ENCODE measurements at regions not wholly inside any gene's neighbourhood (a gene's known extent, or its start where the extent isn't known, plus 50 kb on each side); places are given as distances from the start of the nearest gene placed in this dataset.

DNA sequence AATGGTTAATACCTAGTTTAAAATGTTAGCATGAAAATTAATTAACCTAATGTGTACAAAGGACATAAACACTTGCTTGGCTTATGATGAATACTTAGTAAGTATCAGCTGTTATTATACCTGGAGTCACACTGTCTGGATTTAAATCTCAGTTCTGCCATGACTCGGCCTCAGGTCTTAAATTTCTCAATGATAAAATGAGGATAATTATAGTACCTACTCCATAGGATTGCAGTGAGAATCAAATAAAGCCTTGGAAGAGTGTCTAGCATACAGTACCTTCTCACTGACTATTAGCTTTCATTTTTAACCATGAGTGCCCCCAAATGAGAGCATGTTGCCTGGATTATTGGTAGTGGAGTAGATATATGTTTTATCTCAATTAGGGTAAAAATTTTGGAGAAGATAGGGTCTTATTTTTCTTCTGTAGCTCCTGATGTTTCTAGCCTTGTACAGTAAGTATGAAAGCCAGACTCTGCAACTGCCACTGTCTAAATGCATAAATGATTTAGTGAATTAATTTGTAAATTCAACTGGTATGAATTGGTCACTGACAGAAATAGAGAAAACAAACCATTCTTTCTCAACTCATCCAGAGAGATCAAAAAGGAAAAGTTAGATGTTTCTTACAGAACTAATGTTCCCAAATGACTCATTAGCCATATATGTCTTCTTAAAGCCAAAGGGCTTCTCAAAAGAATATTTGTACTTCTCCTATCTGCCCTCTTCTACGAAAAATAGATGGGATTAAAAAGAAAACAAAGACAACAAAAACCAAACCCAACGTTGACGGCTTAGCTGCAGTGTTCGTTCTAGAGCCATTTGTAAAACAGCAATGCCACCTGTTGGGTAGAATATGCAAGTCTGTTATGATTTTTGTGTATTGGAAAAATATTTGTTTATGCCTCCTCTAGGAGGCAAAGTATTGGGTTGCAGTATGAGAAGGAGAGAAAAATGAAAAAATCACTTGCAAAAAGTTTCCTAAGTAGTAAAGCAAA is 53.8 kb upstream of the MROH9 start:
- ChIA-PET POLR2A (ENCODE audit: unreplicated experiment) (no interaction called here), CTCF (interaction anchor here (0.6 kb wide), 1 partner anchor 587 kb away, joined by 5 read pairs; no protein-coding TSS in a partner anchor)
- in situ Hi-C loops (cut with MboI; ENCODE audit: low sequenced_read_pairs), result no loop called here
- H3K4me2 ChIP-seq (ENCODE audit: low read depth, low read length), result peak overlapping the region; percentile 41; the same call in 1 of the 2 replicates
- no peak overlapping the region for H2BK120ac ChIP-seq (ENCODE audit: low read depth, low read length)
- no peaks in the 10 kb centered on the region for H3K4me1 ChIP-seq (ENCODE audit: control insufficient read depth, insufficient read depth, low read length)
- H2BK5ac ChIP-seq (ENCODE audit: low read depth, low read length, poor library complexity, severe bottlenecking), result no peak overlapping the region
- ATAC-seq (ENCODE audit: low read depth), result peak; percentile 63
- no peaks in the 10 kb centered on the region for H3K9me1 ChIP-seq (ENCODE audit: insufficient read depth, low read length)
- no peak overlapping the region for H3K14ac ChIP-seq (replicated peaks; ENCODE audit: low read depth, low read length)
- peak; percentile 42 for DNase-seq
- no peak overlapping the region for H2AFZ ChIP-seq (replicated peaks; ENCODE audit: low read length, poor library complexity)
- no peaks in the 10 kb centered on the region for H3K79me1 ChIP-seq (ENCODE audit: low read depth in 1 of 2, low read length in 2 of 2)
- H4K8ac ChIP-seq (ENCODE audit: low read depth in 2 of 2, low read length in 2 of 2), result no peak overlapping the region; a peak in 1 of 4 replicates
- no peak overlapping the region for H2AK5ac ChIP-seq (ENCODE audit: low read depth, low read length)
- no peak overlapping the region for H2BK20ac ChIP-seq (ENCODE audit: low read depth, low read length)
- dilution Hi-C loops (cut with HindIII; ENCODE audit: low sequenced_read_pairs, unreplicated experiment), result no loop called here
- BruUV-seq (replicated peaks), result no TSS peak
- intact Hi-C loops (cut with micrococcal nuclease), result loop anchor here (2.0 to 5.0 kb wide), 3 partner anchors 219 to 954 kb away; partner anchors contain the start of gene PRRX1
- no peak overlapping the region for H3K9ac ChIP-seq (ENCODE audit: low read depth, low read length)
- H3K27ac ChIP-seq (ENCODE audit: insufficient read depth, low read length), result no peak overlapping the region
- no peak overlapping the region for H2BK15ac ChIP-seq (ENCODE audit: low read depth, low read length)
- no peak overlapping the region for H4K91ac ChIP-seq (ENCODE audit: insufficient read depth, low read depth, low read length)
- no peaks in the 10 kb centered on the region for H3K27me3 ChIP-seq (ENCODE audit: control insufficient read depth, insufficient read depth, low read length)
- H4K5ac ChIP-seq (ENCODE audit: low read depth, low read length), result no peak overlapping the region
- no peak overlapping the region for H3K4ac ChIP-seq (ENCODE audit: low read depth, low read length)
- H3K9me3 ChIP-seq (ENCODE audit: control insufficient read depth, insufficient read depth, low read length), result no peaks in the 10 kb centered on the region
- no peak overlapping the region for H2AK9ac ChIP-seq (replicated peaks; ENCODE audit: low read depth, low read length, poor library complexity)
- WGBS, 2 experiments (ENCODE audit: extremely low coverage in 2 of 2, insufficient read length in 1 of 2), result no CpG with 5 or more reads among the region's 5 CpGs
- H3K36me3 ChIP-seq (ENCODE audit: control insufficient read depth, insufficient read depth, low read length), result no peaks in the 10 kb centered on the region
- no peak overlapping the region for H3K56ac ChIP-seq (ENCODE audit: extremely low read depth, insufficient read depth, low read length)
- H3K4me3 ChIP-seq (ENCODE audit: insufficient read depth, low read depth, low read length), result no peak overlapping the region
- H3K18ac ChIP-seq (ENCODE audit: low read depth, low read length), result no peak overlapping the region
- H3K23ac ChIP-seq (ENCODE audit: low read depth, low read length), result no peak overlapping the region
- H4K20me1 ChIP-seq (ENCODE audit: insufficient read depth, low read length), result no peaks in the 10 kb centered on the region
- TF ChIP-seq BHLHE40 (IDR thresholded peaks at IDR 0.05; ENCODE audit: low read depth, low read length) (no peak), NFE2L2 (IDR thresholded peaks at IDR 0.05; ENCODE audit: low read depth, low read length) (no peak), RFX5 (IDR thresholded peaks at IDR 0.05; ENCODE audit: low read depth, low read length) (no peak), MXI1 (IDR thresholded peaks at IDR 0.05; ENCODE audit: borderline replicate concordance, low read depth, low read length) (no peak), SMC3 (IDR thresholded peaks at IDR 0.05; ENCODE audit: low read depth, low read length) (peak; percentile 52; the same call in 1 of the 2 replicates), RCOR1 (IDR thresholded peaks at IDR 0.05; ENCODE audit: insufficient replicate concordance, low read length) (no peak), MAFK (IDR thresholded peaks at IDR 0.05; ENCODE audit: low read depth, low read length) (no peak), FOS (IDR thresholded peaks at IDR 0.05; ENCODE audit: low read depth, low read length) (no peak), MAZ (IDR thresholded peaks at IDR 0.05; ENCODE audit: borderline replicate concordance, low read depth, low read length) (no peak), CHD1 (IDR thresholded peaks at IDR 0.05; ENCODE audit: low read depth, low read length) (no peak)
- TF ChIP-seq, protein P1, sequence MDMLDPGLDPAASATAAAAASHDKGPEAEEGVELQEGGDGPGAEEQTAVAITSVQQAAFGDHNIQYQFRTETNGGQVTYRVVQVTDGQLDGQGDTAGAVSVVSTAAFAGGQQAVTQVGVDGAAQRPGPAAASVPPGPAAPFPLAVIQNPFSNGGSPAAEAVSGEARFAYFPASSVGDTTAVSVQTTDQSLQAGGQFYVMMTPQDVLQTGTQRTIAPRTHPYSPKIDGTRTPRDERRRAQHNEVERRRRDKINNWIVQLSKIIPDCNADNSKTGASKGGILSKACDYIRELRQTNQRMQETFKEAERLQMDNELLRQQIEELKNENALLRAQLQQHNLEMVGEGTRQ (IDR thresholded peaks at IDR 0.05; ENCODE audit: low read depth, low read length), result no peak
- TF ChIP-seq, protein P2, sequence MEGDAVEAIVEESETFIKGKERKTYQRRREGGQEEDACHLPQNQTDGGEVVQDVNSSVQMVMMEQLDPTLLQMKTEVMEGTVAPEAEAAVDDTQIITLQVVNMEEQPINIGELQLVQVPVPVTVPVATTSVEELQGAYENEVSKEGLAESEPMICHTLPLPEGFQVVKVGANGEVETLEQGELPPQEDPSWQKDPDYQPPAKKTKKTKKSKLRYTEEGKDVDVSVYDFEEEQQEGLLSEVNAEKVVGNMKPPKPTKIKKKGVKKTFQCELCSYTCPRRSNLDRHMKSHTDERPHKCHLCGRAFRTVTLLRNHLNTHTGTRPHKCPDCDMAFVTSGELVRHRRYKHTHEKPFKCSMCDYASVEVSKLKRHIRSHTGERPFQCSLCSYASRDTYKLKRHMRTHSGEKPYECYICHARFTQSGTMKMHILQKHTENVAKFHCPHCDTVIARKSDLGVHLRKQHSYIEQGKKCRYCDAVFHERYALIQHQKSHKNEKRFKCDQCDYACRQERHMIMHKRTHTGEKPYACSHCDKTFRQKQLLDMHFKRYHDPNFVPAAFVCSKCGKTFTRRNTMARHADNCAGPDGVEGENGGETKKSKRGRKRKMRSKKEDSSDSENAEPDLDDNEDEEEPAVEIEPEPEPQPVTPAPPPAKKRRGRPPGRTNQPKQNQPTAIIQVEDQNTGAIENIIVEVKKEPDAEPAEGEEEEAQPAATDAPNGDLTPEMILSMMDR (conservative IDR thresholded peaks at IDR 0.05; ENCODE audit: low read depth, low read length), result peak; percentile 52
- TF ChIP-seq, protein P3, sequence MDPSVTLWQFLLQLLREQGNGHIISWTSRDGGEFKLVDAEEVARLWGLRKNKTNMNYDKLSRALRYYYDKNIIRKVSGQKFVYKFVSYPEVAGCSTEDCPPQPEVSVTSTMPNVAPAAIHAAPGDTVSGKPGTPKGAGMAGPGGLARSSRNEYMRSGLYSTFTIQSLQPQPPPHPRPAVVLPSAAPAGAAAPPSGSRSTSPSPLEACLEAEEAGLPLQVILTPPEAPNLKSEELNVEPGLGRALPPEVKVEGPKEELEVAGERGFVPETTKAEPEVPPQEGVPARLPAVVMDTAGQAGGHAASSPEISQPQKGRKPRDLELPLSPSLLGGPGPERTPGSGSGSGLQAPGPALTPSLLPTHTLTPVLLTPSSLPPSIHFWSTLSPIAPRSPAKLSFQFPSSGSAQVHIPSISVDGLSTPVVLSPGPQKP (IDR thresholded peaks at IDR 0.05; ENCODE audit: borderline replicate concordance, low read depth, low read length), result no peak
